HepG2 (cell line): ENCODE measurements at regions not wholly inside any gene's neighbourhood (a gene's known extent, or its start where the extent isn't known, plus 50 kb on each side); places are given as distances from the start of the nearest gene placed in this dataset.

ENCODE experiments used
- ATAC-seq: fragments of 200-7000 bp; cut with Tn5 transposase; 3 replicates; pipeline ENCODE4 v1.9.1; 2020; ENCODE audit warnings: mild to moderate bottlenecking, moderate library complexity
- BruUV-seq: library from RNA; stranded (reverse); fragments of 400-500 nt; replicated peaks from 2 replicates; lab custom pipeline; 2021; lab: Mats Ljungman, UMichigan
- CTCF ChIA-PET: fragments of 300-600 bp; formaldehyde crosslinking; extraction: SDS; loops from one replicate; lab custom pipeline; 2021; ENCODE audit warnings: low total read pairs, inconsistent platforms, low intra/inter-chr PET ratio; lab: Yijun Ruan, JAX
- POLR2A ChIA-PET: fragments of 350-600 bp; sonication (Branson Sonifier 250); formaldehyde crosslinking; loops from one replicate; lab custom pipeline; 2020; ENCODE audit warnings: antibody characterized with exemption, inconsistent platforms; lab: Yijun Ruan, JAX
- DNase-seq: peaks from one replicate; pipeline ENCODE4 v3.0.0-alpha.2; 2015; ENCODE audit warnings: low spot score
- FAIRE-seq: peaks from 3 replicates; lab custom pipeline; 2011; peaks lifted over from hg19 to GRCh38; lab: Jason Lieb, UNC
- H2AFZ ChIP-seq: one replicate; pipeline ENCODE4 v1.6.1; 2011; ENCODE audit warnings: low read length, inconsistent platforms
- H3K27ac ChIP-seq: fragments of 300-600 bp; 3 replicates; pipeline ENCODE4 v1.8.0; 2011; ENCODE audit warnings: mixed run types, mild to moderate bottlenecking, mixed read lengths, low read length, inconsistent platforms; ENCODE audit not compliant: insufficient read depth; ENCODE audit errors: extremely low read length
- H3K27me3 ChIP-seq, 2 experiments: fragments of 200-600 bp in 1 of 2; 2 replicates in 1 of 2; 3 replicates in 1 of 2; pipeline versions ENCODE4 v1.6.0 to v1.8.0; 2011; ENCODE audit warnings: low read length in 2 of 2, mild to moderate bottlenecking in 2 of 2, moderate library complexity in 2 of 2, inconsistent platforms in 1 of 2; ENCODE audit not compliant: insufficient read depth in 2 of 2, control insufficient read depth in 1 of 2
- H3K36me3 ChIP-seq, 2 experiments: fragments of 200-600 bp in 1 of 2; replicated peaks in 1 of 2; 2 replicates in 1 of 2; 3 replicates in 1 of 2; pipeline versions ENCODE4 v1.5.1 to v1.8.0; 2011; ENCODE audit warnings: low read length in 2 of 2, inconsistent platforms in 1 of 2; ENCODE audit not compliant: insufficient read depth in 2 of 2, control insufficient read depth in 1 of 2
- H3K4me1 ChIP-seq: 2 replicates; pipeline ENCODE4 v1.5.1; 2012; ENCODE audit warnings: low read length, inconsistent platforms; ENCODE audit not compliant: insufficient read depth
- H3K4me2 ChIP-seq: 2 replicates; pipeline ENCODE4 v1.6.0; 2011; ENCODE audit warnings: low read depth, low read length, inconsistent platforms
- H3K4me3 ChIP-seq, 3 experiments: fragments of 200-600 bp in 1 of 3; sonication (generic), shearing (Covaris generic) in 1 of 3; replicated peaks in 1 of 3; 2 replicates each; pipeline ENCODE4 v1.5.1; 2011 to 2016; ENCODE audit warnings: low read length in 3 of 3, inconsistent platforms in 2 of 3, low read depth in 2 of 3, mild to moderate bottlenecking in 2 of 3, control low read depth in 1 of 3, mixed read lengths in 1 of 3; ENCODE audit not compliant: insufficient read depth in 1 of 3
- H3K79me2 ChIP-seq: one replicate; pipeline ENCODE4 v1.6.1; 2011; ENCODE audit warnings: low read length, inconsistent platforms; ENCODE audit not compliant: insufficient read depth
- H3K9ac ChIP-seq: 2 replicates; pipeline ENCODE4 v1.6.0; 2011; ENCODE audit warnings: mild to moderate bottlenecking, low read depth, low read length, inconsistent platforms; ENCODE audit not compliant: insufficient read depth
- H3K9me3 ChIP-seq: 2 replicates; pipeline ENCODE4 v1.5.1; 2012; ENCODE audit warnings: mild to moderate bottlenecking, low read length
- H4K20me1 ChIP-seq: 2 replicates; pipeline ENCODE4 v1.6.0; 2011; ENCODE audit warnings: inconsistent platforms, mild to moderate bottlenecking, low read length, moderate library complexity; ENCODE audit not compliant: insufficient read depth
- ATF1 ChIP-seq: IDR thresholded peaks from 2 replicates; pipeline ENCODE4 v1.6.1; 2016; ENCODE audit warnings: mild to moderate bottlenecking, control low read depth
- DNMT3B ChIP-seq: conservative IDR thresholded peaks from 2 replicates; pipeline ENCODE4 v1.6.1; 2016; ENCODE audit warnings: missing biosample characterization, control low read depth
- ERF ChIP-seq: IDR thresholded peaks from 2 replicates; pipeline ENCODE4 v1.6.1; 2018; ENCODE audit warnings: missing biosample characterization, missing genetic modification reagents
- RBM39 ChIP-seq: fragments of 200-400 bp; formaldehyde crosslinking; IDR thresholded peaks from one replicate; pipeline ENCODE4 v1.6.1; 2018; ENCODE audit warnings: antibody characterized with exemption, mild to moderate bottlenecking, low read depth, low read length; ENCODE audit not compliant: poor library complexity, severe bottlenecking
- SALL2 ChIP-seq: sonication (generic); formaldehyde crosslinking; IDR thresholded peaks from 2 replicates; pipeline ENCODE4 v1.8.1; 2023; ENCODE audit warnings: mild to moderate bottlenecking, missing genetic modification reagents, inconsistent platforms
- SIN3A ChIP-seq: IDR thresholded peaks from 2 replicates; pipeline ENCODE4 v1.6.1; 2011; ENCODE audit warnings: low read depth, mild to moderate bottlenecking, control low read depth, low read length, borderline replicate concordance
- ZBTB38 ChIP-seq: sonication (generic); formaldehyde crosslinking; IDR thresholded peaks from 2 replicates; pipeline ENCODE4 v1.5.1; 2020; ENCODE audit warnings: mild to moderate bottlenecking, missing genetic modification reagents
- ZNF331 ChIP-seq: sonication (generic); formaldehyde crosslinking; IDR thresholded peaks from 2 replicates; pipeline ENCODE4 v1.4.0; 2020; ENCODE audit warnings: missing genetic modification reagents
- ZNF496 ChIP-seq: sonication (generic); formaldehyde crosslinking; IDR thresholded peaks from 2 replicates; pipeline ENCODE4 v1.8.1; 2023; ENCODE audit warnings: mild to moderate bottlenecking, moderate library complexity, missing genetic modification reagents; ENCODE audit not compliant: insufficient replicate concordance
- ZSCAN12 ChIP-seq: sonication (generic); formaldehyde crosslinking; IDR thresholded peaks from 2 replicates; pipeline ENCODE4 v1.9.0; 2021; ENCODE audit warnings: mild to moderate bottlenecking, missing genetic modification reagents
- ZSCAN21 ChIP-seq: sonication (generic); formaldehyde crosslinking; IDR thresholded peaks from 2 replicates; pipeline ENCODE4 v1.8.0; 2022; ENCODE audit warnings: mild to moderate bottlenecking, missing genetic modification reagents, moderate library complexity, borderline replicate concordance
- WGBS: methylation state at CpG from one replicate; pipeline ENCODE4 v1.1.6; 2017; ENCODE audit warnings: low lambda C conversion rate; 5-methylcytosine and 5-hydroxymethylcytosine counted together
- in situ Hi-C: cut with HindIII; loops from 2 replicates; pipeline ENCODE4 v1.10.0; 2017; ENCODE audit warnings: low pct_unique_long_range_greater_than_20kb; ENCODE audit not compliant: extremely low pct_ligation_motif_present
- intact Hi-C: fragments of 100-400 bp; cut with micrococcal nuclease; formaldehyde crosslinking; loops from one replicate; pipeline ENCODE4 v1.10.0; 2022; ENCODE audit not compliant: unreplicated experiment
- TF ChIP-seq, protein P1 (sequence below): IDR thresholded peaks from 2 replicates; pipeline ENCODE4 v1.4.0; 2020; ENCODE audit warnings: mild to moderate bottlenecking, missing genetic modification reagents
- TF ChIP-seq, protein P2 (sequence below): sonication (generic); formaldehyde crosslinking; IDR thresholded peaks from 2 replicates; pipeline ENCODE4 v1.4.0; 2020; ENCODE audit warnings: missing genetic modification reagents

GRCh38 chr18:41059126-41059415 is 896.0 kb upstream of the PIK3C3 start:
- no peak overlapping the region for H3K27ac ChIP-seq
- no peaks in the 10 kb centered on the region for H3K27me3 ChIP-seq
- no peak for DNase-seq
- no peaks in the 10 kb centered on the region for H3K4me1 ChIP-seq
- no peak overlapping the region for H3K4me2 ChIP-seq
- no peaks in the 10 kb centered on the region for H3K79me2 ChIP-seq
- 0% methylated on average over 1 of the region's 1 CpG for WGBS
- CTCF ChIA-PET, result no interaction called here
- no peak for FAIRE-seq
- no peak for ATAC-seq
- intact Hi-C loops (no loop called here), in situ Hi-C loops (no loop called here)
- no peaks in the 10 kb centered on the region for H3K36me3 ChIP-seq
- BruUV-seq, result no TSS peak
- no peaks in the 10 kb centered on the region for H4K20me1 ChIP-seq
- H3K9me3 ChIP-seq, result no peaks in the 10 kb centered on the region
- POLR2A ChIA-PET, result no interaction called here
- no peak overlapping the region for H3K4me3 ChIP-seq
- no peak overlapping the region for H2AFZ ChIP-seq
- H3K9ac ChIP-seq, result no peak overlapping the region
- TF ChIP-seq ZSCAN12 (CRISPR knock-in tag) (no peak), ATF1 (CRISPR knock-in tag) (no peak), ZNF496 (CRISPR knock-in tag) (no peak)

- no peaks in the 10 kb centered on the region for H3K9me3 ChIP-seq
- no TSS peak for BruUV-seq
- H3K9ac ChIP-seq, result no peak overlapping the region
- in situ Hi-C loops, result no loop called here
- H3K4me2 ChIP-seq, result no peak overlapping the region
- H4K20me1 ChIP-seq, result no peaks in the 10 kb centered on the region
- 15% methylated on average over 9 of the region's 9 CpGs for WGBS
- intact Hi-C loops, result no loop called here
- H3K4me3 ChIP-seq, result no peak overlapping the region
- ATAC-seq, result no peak
- no peaks in the 10 kb centered on the region for H3K27me3 ChIP-seq
- no peak for FAIRE-seq
- no peak overlapping the region for H3K27ac ChIP-seq
- no peaks in the 10 kb centered on the region for H3K79me2 ChIP-seq
- ChIA-PET POLR2A (no interaction called here), CTCF (no interaction called here)
- H3K4me1 ChIP-seq, result no peaks in the 10 kb centered on the region
- H2AFZ ChIP-seq, result no peak overlapping the region
- no peak for DNase-seq
- H3K36me3 ChIP-seq, result no peaks in the 10 kb centered on the region
- TF ChIP-seq, protein P1, sequence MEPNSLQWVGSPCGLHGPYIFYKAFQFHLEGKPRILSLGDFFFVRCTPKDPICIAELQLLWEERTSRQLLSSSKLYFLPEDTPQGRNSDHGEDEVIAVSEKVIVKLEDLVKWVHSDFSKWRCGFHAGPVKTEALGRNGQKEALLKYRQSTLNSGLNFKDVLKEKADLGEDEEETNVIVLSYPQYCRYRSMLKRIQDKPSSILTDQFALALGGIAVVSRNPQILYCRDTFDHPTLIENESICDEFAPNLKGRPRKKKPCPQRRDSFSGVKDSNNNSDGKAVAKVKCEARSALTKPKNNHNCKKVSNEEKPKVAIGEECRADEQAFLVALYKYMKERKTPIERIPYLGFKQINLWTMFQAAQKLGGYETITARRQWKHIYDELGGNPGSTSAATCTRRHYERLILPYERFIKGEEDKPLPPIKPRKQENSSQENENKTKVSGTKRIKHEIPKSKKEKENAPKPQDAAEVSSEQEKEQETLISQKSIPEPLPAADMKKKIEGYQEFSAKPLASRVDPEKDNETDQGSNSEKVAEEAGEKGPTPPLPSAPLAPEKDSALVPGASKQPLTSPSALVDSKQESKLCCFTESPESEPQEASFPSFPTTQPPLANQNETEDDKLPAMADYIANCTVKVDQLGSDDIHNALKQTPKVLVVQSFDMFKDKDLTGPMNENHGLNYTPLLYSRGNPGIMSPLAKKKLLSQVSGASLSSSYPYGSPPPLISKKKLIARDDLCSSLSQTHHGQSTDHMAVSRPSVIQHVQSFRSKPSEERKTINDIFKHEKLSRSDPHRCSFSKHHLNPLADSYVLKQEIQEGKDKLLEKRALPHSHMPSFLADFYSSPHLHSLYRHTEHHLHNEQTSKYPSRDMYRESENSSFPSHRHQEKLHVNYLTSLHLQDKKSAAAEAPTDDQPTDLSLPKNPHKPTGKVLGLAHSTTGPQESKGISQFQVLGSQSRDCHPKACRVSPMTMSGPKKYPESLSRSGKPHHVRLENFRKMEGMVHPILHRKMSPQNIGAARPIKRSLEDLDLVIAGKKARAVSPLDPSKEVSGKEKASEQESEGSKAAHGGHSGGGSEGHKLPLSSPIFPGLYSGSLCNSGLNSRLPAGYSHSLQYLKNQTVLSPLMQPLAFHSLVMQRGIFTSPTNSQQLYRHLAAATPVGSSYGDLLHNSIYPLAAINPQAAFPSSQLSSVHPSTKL, result no peak
- TF ChIP-seq, protein P2, sequence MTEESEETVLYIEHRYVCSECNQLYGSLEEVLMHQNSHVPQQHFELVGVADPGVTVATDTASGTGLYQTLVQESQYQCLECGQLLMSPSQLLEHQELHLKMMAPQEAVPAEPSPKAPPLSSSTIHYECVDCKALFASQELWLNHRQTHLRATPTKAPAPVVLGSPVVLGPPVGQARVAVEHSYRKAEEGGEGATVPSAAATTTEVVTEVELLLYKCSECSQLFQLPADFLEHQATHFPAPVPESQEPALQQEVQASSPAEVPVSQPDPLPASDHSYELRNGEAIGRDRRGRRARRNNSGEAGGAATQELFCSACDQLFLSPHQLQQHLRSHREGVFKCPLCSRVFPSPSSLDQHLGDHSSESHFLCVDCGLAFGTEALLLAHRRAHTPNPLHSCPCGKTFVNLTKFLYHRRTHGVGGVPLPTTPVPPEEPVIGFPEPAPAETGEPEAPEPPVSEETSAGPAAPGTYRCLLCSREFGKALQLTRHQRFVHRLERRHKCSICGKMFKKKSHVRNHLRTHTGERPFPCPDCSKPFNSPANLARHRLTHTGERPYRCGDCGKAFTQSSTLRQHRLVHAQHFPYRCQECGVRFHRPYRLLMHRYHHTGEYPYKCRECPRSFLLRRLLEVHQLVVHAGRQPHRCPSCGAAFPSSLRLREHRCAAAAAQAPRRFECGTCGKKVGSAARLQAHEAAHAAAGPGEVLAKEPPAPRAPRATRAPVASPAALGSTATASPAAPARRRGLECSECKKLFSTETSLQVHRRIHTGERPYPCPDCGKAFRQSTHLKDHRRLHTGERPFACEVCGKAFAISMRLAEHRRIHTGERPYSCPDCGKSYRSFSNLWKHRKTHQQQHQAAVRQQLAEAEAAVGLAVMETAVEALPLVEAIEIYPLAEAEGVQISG (CRISPR knock-in tag), result no peak
- no peak for TF ChIP-seq RBM39
- TF ChIP-seq ERF (CRISPR knock-in tag), result no peak
- TF ChIP-seq ZNF331 (CRISPR knock-in tag), result no peak
- no peak for TF ChIP-seq ZSCAN21 (CRISPR knock-in tag)
- no peak for TF ChIP-seq SALL2
- no peak for TF ChIP-seq DNMT3B (CRISPR knock-in tag)
- TF ChIP-seq SIN3A, result no peak
- TF ChIP-seq ZBTB38 (CRISPR knock-in tag), result no peak
These were observed 896.5 kb upstream of the PIK3C3 start for GRCh38 chr18:41058351-41059125.
